A549 (cell line): ENCODE measurements at regions not wholly inside any gene's neighbourhood (a gene's known extent, or its start where the extent isn't known, plus 50 kb on each side); places are given as distances from the start of the nearest gene placed in this dataset.

Experiments
- ATAC-seq, 2 experiments: fragments of 200-7000 bp in 1 of 2; fragments of >200 bp in 1 of 2; cut with Nextera tagmentation in 1 of 2; cut with Tn5 transposase in 1 of 2; 3 replicates each; pipeline versions ENCODE4 v1.8.0 to v1.9.1; 2018 to 2020; ENCODE audit warnings: mild to moderate bottlenecking in 1 of 2, moderate library complexity in 1 of 2
- CTCF ChIA-PET: fragments of 300-600 bp; sonication (Branson Sonifier 250); formaldehyde crosslinking; extraction: SDS; loops from one replicate; lab custom pipeline; 2021; ENCODE audit warnings: antibody characterized with exemption, inconsistent platforms; lab: Yijun Ruan, JAX
- POLR2A ChIA-PET: fragments of 350-600 bp; formaldehyde crosslinking; extraction: SDS; loops from one replicate; lab custom pipeline; 2021; ENCODE audit warnings: antibody characterized with exemption, inconsistent platforms; lab: Yijun Ruan, JAX
- DNase-seq, 2 experiments: peaks; one replicate each; pipeline versions ENCODE4 v3.0.0 to v3.0.0-alpha.2; 2011 to 2016; ENCODE audit warnings: low read depth in 1 of 2, low spot score in 1 of 2
- FAIRE-seq: peaks from 2 replicates; lab custom pipeline; 2011; peaks lifted over from hg19 to GRCh38; lab: Jason Lieb, UNC
- H3K27ac ChIP-seq, 2 experiments: fragments of >200 bp; sonication (Bioruptor Twin); formaldehyde crosslinking; 3 replicates each; pipeline ENCODE4 v1.5.1; 2016 to 2017
- H3K4me1 ChIP-seq: fragments of >200 bp; sonication (Bioruptor Twin); formaldehyde crosslinking; 3 replicates; pipeline ENCODE4 v1.6.1; 2016
- H3K4me2 ChIP-seq: fragments of >200 bp; sonication (Bioruptor Twin); formaldehyde crosslinking; 3 replicates; pipeline ENCODE4 v1.6.1; 2016
- H3K4me3 ChIP-seq: fragments of >200 bp; sonication (Bioruptor Twin); formaldehyde crosslinking; 3 replicates; pipeline ENCODE4 v1.5.1; 2016
- H3K9me3 ChIP-seq: fragments of >200 bp; sonication (Bioruptor Twin); formaldehyde crosslinking; 3 replicates; pipeline ENCODE4 v1.6.1; 2016
- CBX2 ChIP-seq: fragments of 200-600 bp; sonication (generic); IDR thresholded peaks from 2 replicates; pipeline ENCODE4 v1.6.1; 2016; ENCODE audit warnings: low read depth, mild to moderate bottlenecking, borderline replicate concordance
- E2F6 ChIP-seq: IDR thresholded peaks from 2 replicates; pipeline ENCODE4 v1.6.1; 2012; ENCODE audit warnings: low read depth, borderline replicate concordance
- EHMT2 ChIP-seq: fragments of 200-600 bp; sonication (generic); IDR thresholded peaks from 2 replicates; pipeline ENCODE4 v1.6.1; 2016; ENCODE audit warnings: antibody characterized with exemption, low read depth, mild to moderate bottlenecking, moderate library complexity
- ELK1 ChIP-seq: fragments of 150-350 bp; IDR thresholded peaks from 2 replicates; pipeline ENCODE4 v1.6.1; 2014; ENCODE audit warnings: low read depth, mild to moderate bottlenecking, low read length
- ESRRA ChIP-seq: fragments of 150-350 bp; IDR thresholded peaks from 2 replicates; pipeline ENCODE4 v1.6.1; 2014; ENCODE audit warnings: mild to moderate bottlenecking, low read length, borderline replicate concordance
- FOXS1 ChIP-seq: fragments of 250-450 bp; sonication (Bioruptor Pico); IDR thresholded peaks from 2 replicates; pipeline ENCODE4 v1.5.0; 2020; ENCODE audit warnings: mild to moderate bottlenecking, moderate library complexity
- HOXA7 ChIP-seq: fragments of 250-450 bp; sonication (Bioruptor Pico); IDR thresholded peaks from 2 replicates; pipeline ENCODE4 v1.5.0; 2020; ENCODE audit warnings: mild to moderate bottlenecking, moderate library complexity
- HOXB13 ChIP-seq: fragments of 250-450 bp; sonication (Bioruptor Pico); IDR thresholded peaks from 2 replicates; pipeline ENCODE4 v1.5.0; 2020; ENCODE audit warnings: low read depth, mild to moderate bottlenecking, moderate library complexity
- JUN ChIP-seq, 2 experiments: fragments of >200 bp; sonication (Bioruptor Twin); formaldehyde crosslinking; IDR thresholded peaks; 2 replicates in 1 of 2; 3 replicates in 1 of 2; pipeline ENCODE4 v1.6.1; 2016 to 2017
- NPAS2 ChIP-seq: fragments of 250-450 bp; sonication (Bioruptor Pico); IDR thresholded peaks from 2 replicates; pipeline ENCODE4 v1.8.0; 2022; ENCODE audit warnings: mild to moderate bottlenecking, moderate library complexity, borderline replicate concordance
- NR3C1 ChIP-seq: fragments of >200 bp; sonication (Bioruptor Twin); formaldehyde crosslinking; IDR thresholded peaks from 3 replicates; pipeline ENCODE4 v1.6.1; 2017
- PBX3 ChIP-seq: IDR thresholded peaks from 2 replicates; pipeline ENCODE4 v1.6.1; 2012
- POLR2AphosphoS2 ChIP-seq: conservative IDR thresholded peaks from 2 replicates; pipeline ENCODE4 v1.6.1; 2012; ENCODE audit warnings: low read length, improper control_type of control experiment, inconsistent platforms
- RAD21 ChIP-seq, 2 experiments: fragments of >200 bp in 1 of 2; sonication (Bioruptor Twin) in 1 of 2; formaldehyde crosslinking in 1 of 2; IDR thresholded peaks in 1 of 2; conservative IDR thresholded peaks in 1 of 2; 2 replicates in 1 of 2; 3 replicates in 1 of 2; pipeline ENCODE4 v1.6.1; 2012 to 2018; ENCODE audit warnings: inconsistent platforms in 1 of 2
- RARB ChIP-seq: fragments of 250-450 bp; sonication (Bioruptor Pico); IDR thresholded peaks from 2 replicates; pipeline ENCODE4 v1.8.0; 2021; ENCODE audit warnings: mild to moderate bottlenecking, moderate library complexity
- SMC3 ChIP-seq: fragments of >200 bp; sonication (Bioruptor Twin); formaldehyde crosslinking; IDR thresholded peaks from 3 replicates; pipeline ENCODE4 v1.6.1; 2018; ENCODE audit warnings: inconsistent platforms
- SREBF2 ChIP-seq: fragments of 450-650 bp; IDR thresholded peaks from 2 replicates; pipeline ENCODE4 v1.6.1; 2014; ENCODE audit warnings: mild to moderate bottlenecking, moderate library complexity
- ZNF302 ChIP-seq: fragments of 250-450 bp; sonication (Bioruptor Pico); IDR thresholded peaks from 2 replicates; pipeline ENCODE4 v1.9.0; 2021; ENCODE audit warnings: inconsistent platforms, mild to moderate bottlenecking, moderate library complexity
- WGBS: methylation state at CpG from one replicate; pipeline ENCODE4 v1.1.6; 2017; ENCODE audit errors: missing lambda C conversion rate; 5-methylcytosine and 5-hydroxymethylcytosine counted together

- no peak overlapping the region for H3K4me3 ChIP-seq
- H3K27ac ChIP-seq: no peak overlapping the region
- CTCF ChIA-PET: interaction anchor here (0.7 to 2.1 kb wide), 2 partner anchors 16 to 183 kb away, joined by 3 to 6 read pairs; no protein-coding TSS in a partner anchor
- TF ChIP-seq HOXB13 (CRISPR knock-in tag) (no peak), SMC3 (no peak), RARB (CRISPR knock-in tag) (no peak), CBX2 (no peak), ESRRA (no peak), PBX3 (no peak), ZNF302 (CRISPR knock-in tag) (no peak), JUN (IDR thresholded peaks at IDR 0.05) (no peak), NR3C1 (no peak), SREBF2 (no peak)
- 0% methylated on average over 2 of the region's 6 CpGs for WGBS
- DNase-seq (no peak), ATAC-seq (no peak; a peak in 1 of 6 replicates), FAIRE-seq (no peak)
- H3K4me1 ChIP-seq: no peaks in the 10 kb centered on the region
- no peak overlapping the region for H3K4me2 ChIP-seq
- H3K9me3 ChIP-seq: no peaks in the 10 kb centered on the region; the same call in 2 of the 3 replicates
- POLR2A ChIA-PET: no interaction called here
Observed at GRCh38 chr22:49617264-49617663, 210.4 kb downstream of the BRD1 start.

GRCh38 chr22:49616356-49617231, 211.1 kb downstream of the BRD1 start:
- ChIA-PET POLR2A (no interaction called here), CTCF (interaction anchor here (0.7 to 2.1 kb wide), 2 partner anchors 16 to 182 kb away, joined by 3 to 6 read pairs; no protein-coding TSS in a partner anchor)
- Histone ChIP-seq H3K4me1 (no peaks in the 10 kb centered on the region), H3K27ac (no peak overlapping the region), H3K4me3 (no peak overlapping the region), H3K4me2 (no peak overlapping the region), H3K9me3 (no peaks in the 10 kb centered on the region; the same call in 2 of the 3 replicates)
- peak; percentile 51; a peak in 4 of 6 replicates for ATAC-seq
- FAIRE-seq: no peak
- TF ChIP-seq ELK1 (no peak), EHMT2 (no peak), NPAS2 (CRISPR knock-in tag) (no peak), FOXS1 (CRISPR knock-in tag) (no peak), E2F6 (no peak), HOXA7 (CRISPR knock-in tag) (no peak), RAD21 (conservative IDR thresholded peaks at IDR 0.05 in 1 of 2, IDR thresholded peaks at IDR 0.05 in 1 of 2) (no peak), POLR2AphosphoS2 (no peak)
- WGBS: 23% methylated on average over 23 of the region's 37 CpGs
- no peak for DNase-seq
